Left lobe of liver (tissue), 2 donors: ENCODE measurements at regions not wholly inside any gene's neighbourhood (a gene's known extent, or its start where the extent isn't known, plus 50 kb on each side); places are given as distances from the start of the nearest gene placed in this dataset.

Experiments
- ATAC-seq: fragments of 200-7000 bp; cut with Tn5 transposase; one replicate; pipeline ENCODE4 v1.9.1; 2020; ENCODE audit warnings: mild to moderate bottlenecking, moderate library complexity
- DNase-seq: peaks from one replicate; pipeline ENCODE4 v3.0.0-alpha.2; 2020; ENCODE audit warnings: low spot score
- donor health status: DM: no; HTN: no; CAD: no; lungs with moderate emphysema.
- donor health status: DM: no; HTN: yes; CAD: no.

GRCh38 chrX:80098038-80098437, 83.5 kb downstream of the TBX22 start:
- no peak for DNase-seq
- ATAC-seq, result no peak

- no peak for ATAC-seq
- no peak for DNase-seq
Observed at GRCh38 chrX:80120335-80120734, 105.8 kb downstream of the TBX22 start.

- ATAC-seq (no peak), DNase-seq (no peak)
Observed at GRCh38 chrX:80138938-80139337, 124.4 kb downstream of the TBX22 start.

- ATAC-seq (no peak), DNase-seq (no peak)
Observed at GRCh38 chrX:80139564-80139963, 125.0 kb downstream of the TBX22 start.

GRCh38 chrX:80170581-80170980, 156.0 kb downstream of the TBX22 start:
- no peak for DNase-seq
- no peak for ATAC-seq

- no peak for ATAC-seq
- no peak for DNase-seq
Observed at GRCh38 chrX:80173261-80173660, 158.7 kb downstream of the TBX22 start.

- ATAC-seq, result no peak
- no peak for DNase-seq
Observed at GRCh38 chrX:80174925-80175574, 160.5 kb downstream of the TBX22 start.

GRCh38 chrX:80181079-80181478, 166.5 kb downstream of the TBX22 start:
- DNase-seq, result no peak
- no peak for ATAC-seq

- ATAC-seq, result no peak
- DNase-seq, result no peak
Observed at GRCh38 chrX:80184854-80185253, 170.3 kb downstream of the TBX22 start.

GRCh38 chrX:80206647-80207046, 192.1 kb downstream of the TBX22 start:
- ATAC-seq (no peak), DNase-seq (no peak)

- no peak for DNase-seq
- no peak for ATAC-seq
Observed at GRCh38 chrX:80207327-80207726, 192.8 kb downstream of the TBX22 start.

GRCh38 chrX:80216086-80216485, 201.5 kb downstream of the TBX22 start:
- ATAC-seq (no peak), DNase-seq (no peak)

GRCh38 chrX:80223982-80224579, 196.2 kb upstream of the TENT5D start:
- DNase-seq (no peak), ATAC-seq (no peak)

- no peak for DNase-seq
- ATAC-seq, result no peak
Observed at GRCh38 chrX:80229626-80230025, 190.6 kb upstream of the TENT5D start.

GRCh38 chrX:80237072-80237471, 183.2 kb upstream of the TENT5D start:
- ATAC-seq, result no peak
- DNase-seq, result no peak

GRCh38 chrX:80246271-80246670, 174.0 kb upstream of the TENT5D start:
- ATAC-seq, result no peak
- no peak for DNase-seq

GRCh38 chrX:80266287-80266686, 154.0 kb upstream of the TENT5D start:
- no peak for DNase-seq
- ATAC-seq, result no peak

- no peak for DNase-seq
Observed at GRCh38 chrX:80266979-80267378, 153.3 kb upstream of the TENT5D start.

GRCh38 chrX:80267790-80268189, 152.5 kb upstream of the TENT5D start:
- no peak for DNase-seq
- no peak for ATAC-seq

More at GRCh38 chrX:80266979-80267378, 153.3 kb upstream of the TENT5D start:
- no peak for ATAC-seq

- DNase-seq (no peak), ATAC-seq (no peak)
Observed at GRCh38 chrX:80282535-80282934, 137.7 kb upstream of the TENT5D start.

GRCh38 chrX:80285131-80285773, 135.0 kb upstream of the TENT5D start:
- peak; percentile 71 for ATAC-seq
- no peak for DNase-seq

- DNase-seq (no peak), ATAC-seq (no peak)
Observed at GRCh38 chrX:80290834-80291233, 129.4 kb upstream of the TENT5D start.
